Natural killer cell (primary cell): ENCODE measurements at regions not wholly inside any gene's neighbourhood (a gene's known extent, or its start where the extent isn't known, plus 50 kb on each side); places are given as distances from the start of the nearest gene placed in this dataset.

Experiments used
- ATAC-seq, 3 donors: fragments of 150-1000 bp in 2 of 3; fragments of 200-7000 bp in 1 of 3; cut with Tn5 transposase; 1 replicate in 1 of 3; 2 replicates in 2 of 3; pipeline ENCODE4 v1.10.0; 2021; ENCODE audit warnings: mild to moderate bottlenecking in 2 of 3, moderate library complexity in 2 of 3
- DNase-seq, 2 donors: peaks; one replicate each; pipeline versions ENCODE4 v3.0.0 to v3.0.0-alpha.2; 2013 to 2021; ENCODE audit warnings: mixed read lengths in 1 of 2
- H3K27ac ChIP-seq: one replicate; pipeline ENCODE4 v1.5.1; 2013; ENCODE audit warnings: mild to moderate bottlenecking, low read length
- H3K27me3 ChIP-seq: one replicate; pipeline ENCODE4 v1.6.1; 2013; ENCODE audit warnings: low read length; ENCODE audit not compliant: control insufficient read depth, insufficient read depth
- H3K36me3 ChIP-seq: one replicate; pipeline ENCODE4 v1.6.1; 2013; ENCODE audit warnings: low read length; ENCODE audit not compliant: control insufficient read depth, insufficient read depth
- H3K4me1 ChIP-seq: one replicate; pipeline ENCODE4 v1.6.1; 2013; ENCODE audit warnings: low read length; ENCODE audit not compliant: control insufficient read depth, insufficient read depth
- H3K4me3 ChIP-seq: one replicate; pipeline ENCODE4 v1.5.1; 2013; ENCODE audit warnings: low read length
- H3K9me3 ChIP-seq: one replicate; pipeline ENCODE4 v1.6.1; 2013; ENCODE audit warnings: low read length; ENCODE audit not compliant: control insufficient read depth, insufficient read depth
- H3K27ac Mint-ChIP-seq, 2 donors: one replicate each; pipeline ENCODE4 v1.8.0; 2022; ENCODE audit warnings: mild to moderate bottlenecking in 2 of 2, mixed read lengths in 2 of 2, moderate library complexity in 1 of 2
- H3K27me3 Mint-ChIP-seq, 2 donors: one replicate each; pipeline ENCODE4 v1.8.0; 2022; ENCODE audit warnings: low read depth in 2 of 2, mixed read lengths in 2 of 2
- H3K36me3 Mint-ChIP-seq: one replicate; pipeline ENCODE4 v1.8.0; 2022; ENCODE audit warnings: mixed read lengths
- H3K4me1 Mint-ChIP-seq, 2 donors: one replicate each; pipeline ENCODE4 v1.8.0; 2022; ENCODE audit warnings: mixed read lengths in 2 of 2
- H3K4me3 Mint-ChIP-seq: one replicate; pipeline ENCODE4 v1.8.0; 2022; ENCODE audit warnings: mild to moderate bottlenecking, moderate library complexity, mixed read lengths
- H3K9me3 Mint-ChIP-seq, 2 donors: one replicate each; pipeline ENCODE4 v1.8.0; 2022; ENCODE audit warnings: mixed read lengths in 2 of 2
- CTCF ChIP-seq: fragments of 200-600 bp; IDR thresholded peaks from one replicate; pipeline ENCODE4 v1.8.0; 2022; ENCODE audit warnings: antibody characterized with exemption
- WGBS: methylation state at CpG from one replicate; pipeline ENCODE4 v1.1.7; 2013; ENCODE audit warnings: missing lambda C conversion rate; ENCODE audit not compliant: insufficient coverage; 5-methylcytosine and 5-hydroxymethylcytosine counted together
- intact Hi-C: fragments of 100-400 bp; cut with micrococcal nuclease; formaldehyde crosslinking; loops from one replicate; pipeline ENCODE4 v1.14.2; 2022

- ATAC-seq (no peak), DNase-seq (no peak)
- no peak overlapping the region for H3K4me3 Mint-ChIP-seq
- H3K27ac Mint-ChIP-seq, result no peak overlapping the region
- WGBS, result 94% methylated on average over 3 of the region's 5 CpGs
- no peaks in the 10 kb centered on the region for H3K4me1 Mint-ChIP-seq
- H3K9me3 Mint-ChIP-seq, result peaks cover 2 to 6% of the 10 kb centered on the region in 2 donors
- H3K4me1 ChIP-seq, result no peaks in the 10 kb centered on the region
- no peak for TF ChIP-seq CTCF
- intact Hi-C loops, result no loop called here
- no peak overlapping the region for H3K4me3 ChIP-seq
- no peaks in the 10 kb centered on the region for H3K36me3 Mint-ChIP-seq
- no peaks in the 10 kb centered on the region for H3K36me3 ChIP-seq
- peaks cover 17% of the 10 kb centered on the region for H3K9me3 ChIP-seq
- H3K27me3 Mint-ChIP-seq, result no peaks in the 10 kb centered on the region
- H3K27ac ChIP-seq, result no peak overlapping the region
- H3K27me3 ChIP-seq, result no peaks in the 10 kb centered on the region
Measured at GRCh38 chr2:107553539-107553938, 273.2 kb upstream of the RGPD4 start.

GRCh38 chr2:107556038-107556627, 270.6 kb upstream of the RGPD4 start:
- no peak for TF ChIP-seq CTCF
- Mint-ChIP-seq H3K9me3 (peaks cover 10 to 11% of the 10 kb centered on the region in 2 donors), H3K4me3 (no peak overlapping the region), H3K4me1 (no peaks in the 10 kb centered on the region), H3K27me3 (no peaks in the 10 kb centered on the region), H3K36me3 (no peaks in the 10 kb centered on the region), H3K27ac (no peak overlapping the region)
- WGBS, result 85% methylated on average over 5 of the region's 5 CpGs
- no peak for DNase-seq
- Histone ChIP-seq H3K27me3 (no peaks in the 10 kb centered on the region), H3K4me1 (no peaks in the 10 kb centered on the region), H3K4me3 (no peak overlapping the region), H3K27ac (no peak overlapping the region), H3K36me3 (no peaks in the 10 kb centered on the region), H3K9me3 (peaks cover 17% of the 10 kb centered on the region)
- intact Hi-C loops, result no loop called here
- ATAC-seq, result no peak

- Mint-ChIP-seq H3K27me3 (no peaks in the 10 kb centered on the region), H3K36me3 (no peaks in the 10 kb centered on the region), H3K4me3 (no peak overlapping the region), H3K27ac (no peak overlapping the region), H3K4me1 (no peaks in the 10 kb centered on the region), H3K9me3 (peaks cover 11 to 13% of the 10 kb centered on the region in 2 donors)
- ATAC-seq, result no peak
- Histone ChIP-seq H3K9me3 (peaks cover 17% of the 10 kb centered on the region), H3K4me3 (no peak overlapping the region), H3K27me3 (no peaks in the 10 kb centered on the region), H3K4me1 (no peaks in the 10 kb centered on the region), H3K27ac (no peak overlapping the region), H3K36me3 (no peaks in the 10 kb centered on the region)
- intact Hi-C loops, result no loop called here
- no peak for DNase-seq
- WGBS, result 84% methylated on average over 3 of the region's 3 CpGs
- no peak for TF ChIP-seq CTCF
Measured at GRCh38 chr2:107558295-107558694, 268.4 kb upstream of the RGPD4 start.

- Mint-ChIP-seq H3K4me1 (no peaks in the 10 kb centered on the region), H3K27me3 (no peaks in the 10 kb centered on the region), H3K36me3 (no peaks in the 10 kb centered on the region), H3K27ac (no peak overlapping the region), H3K9me3 (peaks cover 5 to 8% of the 10 kb centered on the region in 2 donors), H3K4me3 (no peak overlapping the region)
- Histone ChIP-seq H3K27me3 (no peaks in the 10 kb centered on the region), H3K4me1 (no peaks in the 10 kb centered on the region), H3K36me3 (no peaks in the 10 kb centered on the region), H3K9me3 (no peaks in the 10 kb centered on the region), H3K27ac (no peak overlapping the region), H3K4me3 (no peak overlapping the region)
- DNase-seq, result no peak
- no peak for ATAC-seq
- TF ChIP-seq CTCF, result no peak
- WGBS, result 75% methylated on average over 1 of the region's 1 CpG
- intact Hi-C loops, result no loop called here
Measured at GRCh38 chr2:107569496-107569895, 257.2 kb upstream of the RGPD4 start.
